Skin of body (tissue), 1 donor: ENCODE measurements at regions not wholly inside any gene's neighbourhood (a gene's known extent, or its start where the extent isn't known, plus 50 kb on each side); places are given as distances from the start of the nearest gene placed in this dataset.

Experiments
- DNase-seq: peaks from one replicate; lab custom pipeline; 2025; lab: John Stamatoyannopoulos, UW

GRCh38 chr12:42689699-42690098 is 100.2 kb upstream of the PRICKLE1 start:
- DNase-seq, result no peak

GRCh38 chr12:42686514-42687172 is 97.1 kb upstream of the PRICKLE1 start:
- no peak for DNase-seq

- DNase-seq, result no peak
These were observed 95.2 kb upstream of the PRICKLE1 start for GRCh38 chr12:42684802-42685071.

- no peak for DNase-seq
These were observed 94.6 kb upstream of the PRICKLE1 start for GRCh38 chr12:42683933-42684801.

GRCh38 chr12:42683266-42683665 is 93.7 kb upstream of the PRICKLE1 start:
- DNase-seq, result no peak

GRCh38 chr12:42679466-42679865 is 89.9 kb upstream of the PRICKLE1 start:
- peak; percentile 64 for DNase-seq

- DNase-seq, result peak; percentile 61
These were observed 87.9 kb upstream of the PRICKLE1 start for GRCh38 chr12:42677461-42677860.

GRCh38 chr12:42673535-42673934 is 84.0 kb upstream of the PRICKLE1 start:
- no peak for DNase-seq

GRCh38 chr12:42670719-42671118 is 81.2 kb upstream of the PRICKLE1 start:
- no peak for DNase-seq

- peak; percentile 17 for DNase-seq
These were observed 80.0 kb upstream of the PRICKLE1 start for GRCh38 chr12:42669553-42669952.

GRCh38 chr12:42666671-42667243 is 77.2 kb upstream of the PRICKLE1 start:
- DNase-seq, result no peak

GRCh38 chr12:42663621-42664020 is 74.1 kb upstream of the PRICKLE1 start:
- no peak for DNase-seq

- DNase-seq, result no peak
These were observed 71.7 kb upstream of the PRICKLE1 start for GRCh38 chr12:42660968-42661937.

GRCh38 chr12:42660117-42660516 is 70.6 kb upstream of the PRICKLE1 start:
- DNase-seq, result peak; percentile 39

GRCh38 chr12:42652048-42652447 is 62.5 kb upstream of the PRICKLE1 start:
- no peak for DNase-seq

GRCh38 chr12:42648061-42648460 is 58.5 kb upstream of the PRICKLE1 start:
- peak; percentile 15 for DNase-seq

- no peak for DNase-seq
These were observed 54.5 kb upstream of the PRICKLE1 start for GRCh38 chr12:42643881-42644579.

GRCh38 chr12:42641221-42641885 is 51.8 kb upstream of the PRICKLE1 start:
- no peak for DNase-seq

- no peak for DNase-seq
These were observed 50.8 kb upstream of the PRICKLE1 start for GRCh38 chr12:42640391-42640790.

- peak; percentile 17 for DNase-seq
These were observed 50.0 kb upstream of the PRICKLE1 start for GRCh38 chr12:42639556-42639955.
